ENCODE measurements at regions not wholly inside any gene's neighbourhood (a gene's known extent, or its start where the extent isn't known, plus 50 kb on each side); places are given as distances from the start of the nearest gene placed in this dataset.

DNA sequence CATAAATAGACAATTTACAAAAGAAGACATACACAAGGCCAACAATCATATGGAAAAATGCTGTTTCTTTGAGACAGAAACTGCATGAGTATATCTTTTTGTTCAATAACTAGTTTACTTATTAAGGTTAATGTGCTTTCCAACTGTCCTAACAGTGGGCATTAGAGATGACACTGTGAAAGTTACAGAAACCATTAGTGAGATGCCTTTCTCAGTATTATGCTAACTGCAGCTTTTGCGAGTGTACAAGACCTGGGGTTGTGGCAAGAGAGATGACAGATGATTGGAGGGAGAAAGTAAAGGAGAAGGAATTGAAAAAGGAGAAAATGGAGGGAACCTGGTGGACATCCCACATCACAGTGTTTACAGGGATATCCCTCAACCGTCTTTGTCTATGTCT is 640.5 kb downstream of the ZPLD1 start:
- Histone ChIP-seq H2BK5ac (ENCODE audit: low read length) (no peak overlapping the region), H3K4me3 (ENCODE audit: low read length in 2 of 2) (no peak overlapping the region), H3K9ac (ENCODE audit: low read depth, low read length, poor library complexity) (no peak overlapping the region), H4K91ac (ENCODE audit: low read depth, low read length, poor library complexity) (no peak overlapping the region), H2AFZ (ENCODE audit: low read length) (no peak overlapping the region), H3K27me3 (ENCODE audit: control insufficient read depth in 3 of 3, insufficient read depth in 3 of 3, low read depth in 1 of 3, low read length in 3 of 3) (no peaks in the 10 kb centered on the region), H3K9me3 (replicated peaks in 1 of 2; ENCODE audit: control insufficient read depth in 2 of 2, insufficient read depth in 1 of 2, low read depth in 1 of 2, low read length in 2 of 2) (no peaks in the 10 kb centered on the region), H3K4ac (ENCODE audit: low read length) (no peak overlapping the region), H3K79me1 (ENCODE audit: low read depth, low read length) (no peaks in the 10 kb centered on the region), H3K23ac (ENCODE audit: low read depth, low read length, poor library complexity) (no peak overlapping the region), H2AK5ac (ENCODE audit: low read depth, low read length) (no peak overlapping the region), H2BK15ac (ENCODE audit: low read length) (no peak overlapping the region), H3K4me1 (ENCODE audit: control insufficient read depth in 2 of 2, insufficient read depth in 1 of 2, low read depth in 1 of 2, low read length in 2 of 2) (no peaks in the 10 kb centered on the region), H3K27ac (replicated peaks; ENCODE audit: low read length) (no peak overlapping the region), H3K4me2 (ENCODE audit: insufficient read depth, low read length, poor library complexity, severe bottlenecking) (no peak overlapping the region), H2BK12ac (ENCODE audit: low read length) (no peak overlapping the region), H3K36me3 (replicated peaks in 1 of 2; ENCODE audit: control insufficient read depth in 2 of 2, insufficient read depth in 2 of 2, low read length in 2 of 2) (no peaks in the 10 kb centered on the region), H3K18ac (ENCODE audit: low read length) (no peak overlapping the region), H2BK120ac (ENCODE audit: low read depth, low read length) (no peak overlapping the region), H3K14ac (ENCODE audit: low read length) (no peak overlapping the region), H4K8ac (ENCODE audit: low read depth, low read length) (no peak overlapping the region)
- WGBS, 2 donors (ENCODE audit: extremely low coverage in 2 of 2, insufficient read length in 2 of 2, insufficient replicate concordance in 1 of 2), result no CpG with 5 or more reads among the region's 2 CpGs
- DNase-seq (ENCODE audit: low spot score), result no peak

DNA sequence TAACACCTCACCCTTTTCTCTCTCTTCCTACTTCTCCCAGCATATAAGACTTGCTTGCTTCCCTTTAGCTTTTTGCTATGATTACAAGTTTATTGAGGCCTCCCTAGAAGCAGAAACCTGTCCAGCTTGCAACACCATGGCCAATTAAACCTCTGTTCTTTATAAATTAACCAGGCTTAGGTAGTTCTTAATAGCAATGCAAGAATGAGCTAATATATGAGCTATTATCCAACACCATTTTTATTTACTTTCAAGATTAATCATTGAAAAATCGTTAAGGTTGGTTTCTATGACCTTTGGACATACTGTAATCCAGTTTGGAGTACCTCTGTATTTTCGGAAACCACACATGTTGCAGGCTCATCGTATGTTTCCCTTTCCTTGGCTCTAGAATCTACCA is 643.1 kb downstream of the ZPLD1 start:
- H3K18ac ChIP-seq (ENCODE audit: low read length), result no peak overlapping the region
- H3K4ac ChIP-seq (ENCODE audit: low read length), result no peak overlapping the region
- no peaks in the 10 kb centered on the region for H3K36me3 ChIP-seq (replicated peaks in 1 of 2; ENCODE audit: control insufficient read depth in 2 of 2, insufficient read depth in 2 of 2, low read length in 2 of 2)
- H3K27ac ChIP-seq (replicated peaks; ENCODE audit: low read length), result no peak overlapping the region
- H2BK120ac ChIP-seq (ENCODE audit: low read depth, low read length), result no peak overlapping the region
- H2BK5ac ChIP-seq (ENCODE audit: low read length), result no peak overlapping the region
- H3K4me3 ChIP-seq (ENCODE audit: low read length in 2 of 2), result no peak overlapping the region
- no peak overlapping the region for H2BK15ac ChIP-seq (ENCODE audit: low read length)
- H2BK12ac ChIP-seq (ENCODE audit: low read length), result no peak overlapping the region
- H4K91ac ChIP-seq (ENCODE audit: low read depth, low read length, poor library complexity), result no peak overlapping the region
- WGBS, 2 donors (ENCODE audit: extremely low coverage in 2 of 2, insufficient read length in 2 of 2, insufficient replicate concordance in 1 of 2), result no CpG with 5 or more reads among the region's 3 CpGs
- H3K14ac ChIP-seq (ENCODE audit: low read length), result no peak overlapping the region
- no peaks in the 10 kb centered on the region for H3K27me3 ChIP-seq (ENCODE audit: control insufficient read depth in 3 of 3, insufficient read depth in 3 of 3, low read depth in 1 of 3, low read length in 3 of 3)
- no peaks in the 10 kb centered on the region for H3K4me1 ChIP-seq (ENCODE audit: control insufficient read depth in 2 of 2, insufficient read depth in 1 of 2, low read depth in 1 of 2, low read length in 2 of 2)
- no peaks in the 10 kb centered on the region for H3K9me3 ChIP-seq (replicated peaks in 1 of 2; ENCODE audit: control insufficient read depth in 2 of 2, insufficient read depth in 1 of 2, low read depth in 1 of 2, low read length in 2 of 2)
- H2AK5ac ChIP-seq (ENCODE audit: low read depth, low read length), result no peak overlapping the region
- H3K23ac ChIP-seq (ENCODE audit: low read depth, low read length, poor library complexity), result no peak overlapping the region
- DNase-seq (ENCODE audit: low spot score), result no peak
- no peaks in the 10 kb centered on the region for H3K79me1 ChIP-seq (ENCODE audit: low read depth, low read length)
- H2AFZ ChIP-seq (ENCODE audit: low read length), result no peak overlapping the region
- H4K8ac ChIP-seq (ENCODE audit: low read depth, low read length), result no peak overlapping the region
- H3K4me2 ChIP-seq (ENCODE audit: insufficient read depth, low read length, poor library complexity, severe bottlenecking), result no peak overlapping the region
- no peak overlapping the region for H3K9ac ChIP-seq (ENCODE audit: low read depth, low read length, poor library complexity)

DNA sequence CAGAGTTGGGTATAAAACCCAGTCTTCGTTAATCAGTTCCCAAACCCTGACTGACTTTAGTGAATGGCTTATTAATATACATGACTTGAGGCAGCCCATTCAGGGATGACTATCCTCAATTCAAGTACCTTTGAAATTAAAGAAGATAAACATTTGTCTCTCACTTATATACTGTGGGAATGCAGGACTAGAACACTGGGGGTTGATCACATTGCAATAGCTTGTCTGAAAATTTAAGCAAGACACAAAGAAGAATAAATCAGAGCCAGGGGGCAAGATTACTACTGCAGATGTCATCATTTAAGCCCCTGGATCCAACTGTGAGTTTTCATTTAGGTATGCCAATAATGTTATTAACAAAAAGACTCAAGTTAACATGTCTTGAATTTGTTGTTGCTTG is 647.7 kb downstream of the ZPLD1 start:
- Histone ChIP-seq H3K36me3 (replicated peaks in 1 of 2; ENCODE audit: control insufficient read depth in 2 of 2, insufficient read depth in 2 of 2, low read length in 2 of 2) (no peaks in the 10 kb centered on the region), H4K8ac (ENCODE audit: low read depth, low read length) (no peak overlapping the region), H3K27me3 (ENCODE audit: control insufficient read depth in 3 of 3, insufficient read depth in 3 of 3, low read depth in 1 of 3, low read length in 3 of 3) (no peaks in the 10 kb centered on the region)

DNA sequence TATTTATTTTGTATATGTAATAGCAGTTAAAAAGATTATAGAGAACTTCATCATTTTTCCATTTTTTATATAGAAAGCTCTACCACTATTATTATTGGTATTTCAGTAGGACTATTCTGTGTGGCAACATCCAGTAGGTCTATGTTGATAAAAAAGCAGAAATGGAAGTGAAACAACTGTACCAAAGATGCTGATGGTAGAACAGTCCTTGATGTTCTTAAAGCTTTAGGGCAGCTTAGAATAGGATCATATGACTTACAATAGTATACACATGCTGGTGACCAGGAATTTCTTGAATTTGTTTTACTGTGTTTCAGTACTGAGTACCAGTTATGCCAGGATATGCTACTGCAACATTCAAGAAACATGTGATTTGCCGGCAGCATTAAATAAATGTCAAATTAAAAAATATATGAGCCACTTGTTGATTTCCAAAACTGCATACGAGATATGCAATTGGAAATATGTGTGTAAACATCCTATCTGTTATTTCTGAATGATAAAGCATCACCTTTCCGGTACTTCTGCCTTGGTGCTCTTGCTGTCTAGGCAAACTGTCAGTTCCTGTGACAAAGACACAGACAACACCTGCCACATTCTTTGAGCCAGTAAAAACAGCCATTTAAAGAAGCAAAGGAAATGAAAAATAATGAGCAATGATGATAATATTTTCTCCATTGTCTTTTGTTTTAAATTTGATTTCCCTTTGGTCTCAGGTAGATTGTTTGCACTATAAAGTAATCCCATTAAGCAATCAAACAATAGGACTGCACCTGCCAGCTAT is 649.2 kb downstream of the ZPLD1 start:
- Histone ChIP-seq H3K9me3 (replicated peaks in 1 of 2; ENCODE audit: control insufficient read depth in 2 of 2, insufficient read depth in 1 of 2, low read depth in 1 of 2, low read length in 2 of 2) (no peaks in the 10 kb centered on the region), H2BK15ac (ENCODE audit: low read length) (no peak overlapping the region), H3K4me2 (ENCODE audit: insufficient read depth, low read length, poor library complexity, severe bottlenecking) (no peak overlapping the region), H3K4me3 (ENCODE audit: low read length in 2 of 2) (no peak overlapping the region), H3K23ac (ENCODE audit: low read depth, low read length, poor library complexity) (no peak overlapping the region), H4K91ac (ENCODE audit: low read depth, low read length, poor library complexity) (no peak overlapping the region), H2BK12ac (ENCODE audit: low read length) (no peak overlapping the region), H2BK120ac (ENCODE audit: low read depth, low read length) (no peak overlapping the region), H3K36me3 (replicated peaks in 1 of 2; ENCODE audit: control insufficient read depth in 2 of 2, insufficient read depth in 2 of 2, low read length in 2 of 2) (no peaks in the 10 kb centered on the region), H4K8ac (ENCODE audit: low read depth, low read length) (no peak overlapping the region), H2AK5ac (ENCODE audit: low read depth, low read length) (no peak overlapping the region), H3K79me1 (ENCODE audit: low read depth, low read length) (no peaks in the 10 kb centered on the region), H3K9ac (ENCODE audit: low read depth, low read length, poor library complexity) (no peak overlapping the region), H3K4ac (ENCODE audit: low read length) (no peak overlapping the region), H2BK5ac (ENCODE audit: low read length) (no peak overlapping the region), H3K4me1 (ENCODE audit: control insufficient read depth in 2 of 2, insufficient read depth in 1 of 2, low read depth in 1 of 2, low read length in 2 of 2) (no peaks in the 10 kb centered on the region), H3K14ac (ENCODE audit: low read length) (no peak overlapping the region), H2AFZ (ENCODE audit: low read length) (no peak overlapping the region), H3K27ac (replicated peaks; ENCODE audit: low read length) (no peak overlapping the region), H3K18ac (ENCODE audit: low read length) (no peak overlapping the region), H3K27me3 (ENCODE audit: control insufficient read depth in 3 of 3, insufficient read depth in 3 of 3, low read depth in 1 of 3, low read length in 3 of 3) (no peaks in the 10 kb centered on the region)
- no CpG with 5 or more reads among the region's 3 CpGs for WGBS, 2 donors (ENCODE audit: extremely low coverage in 2 of 2, insufficient read length in 2 of 2, insufficient replicate concordance in 1 of 2)
- DNase-seq (ENCODE audit: low spot score), result no peak

More for the DNA sequence above, 647.7 kb downstream of the ZPLD1 start:
- no peak for DNase-seq (ENCODE audit: low spot score)
- Histone ChIP-seq H2BK5ac (ENCODE audit: low read length) (no peak overlapping the region), H2BK15ac (ENCODE audit: low read length) (no peak overlapping the region), H3K14ac (ENCODE audit: low read length) (no peak overlapping the region), H3K18ac (ENCODE audit: low read length) (no peak overlapping the region), H3K23ac (ENCODE audit: low read depth, low read length, poor library complexity) (no peak overlapping the region), H2AFZ (ENCODE audit: low read length) (no peak overlapping the region), H3K4ac (ENCODE audit: low read length) (no peak overlapping the region), H3K4me1 (ENCODE audit: control insufficient read depth in 2 of 2, insufficient read depth in 1 of 2, low read depth in 1 of 2, low read length in 2 of 2) (no peaks in the 10 kb centered on the region), H3K4me2 (ENCODE audit: insufficient read depth, low read length, poor library complexity, severe bottlenecking) (no peak overlapping the region), H3K4me3 (ENCODE audit: low read length in 2 of 2) (no peak overlapping the region), H4K91ac (ENCODE audit: low read depth, low read length, poor library complexity) (no peak overlapping the region), H2AK5ac (ENCODE audit: low read depth, low read length) (no peak overlapping the region), H3K9ac (ENCODE audit: low read depth, low read length, poor library complexity) (no peak overlapping the region), H2BK120ac (ENCODE audit: low read depth, low read length) (no peak overlapping the region), H3K79me1 (ENCODE audit: low read depth, low read length) (no peaks in the 10 kb centered on the region), H2BK12ac (ENCODE audit: low read length) (no peak overlapping the region), H3K9me3 (replicated peaks in 1 of 2; ENCODE audit: control insufficient read depth in 2 of 2, insufficient read depth in 1 of 2, low read depth in 1 of 2, low read length in 2 of 2) (no peaks in the 10 kb centered on the region), H3K27ac (replicated peaks; ENCODE audit: low read length) (no peak overlapping the region)
- no CpG with 5 or more reads among the region's 1 CpG for WGBS, 2 donors (ENCODE audit: extremely low coverage in 2 of 2, insufficient read length in 2 of 2, insufficient replicate concordance in 1 of 2)
